Trophoblast cell (in vitro differentiated cells and primary cell): ENCODE measurements at regions not wholly inside any gene's neighbourhood (a gene's known extent, or its start where the extent isn't known, plus 50 kb on each side); places are given as distances from the start of the nearest gene placed in this dataset.
A peak's percentile ranks its signal among the peaks of the same experiment; 100 is the strongest.

Experiments used
- DNase-seq, 2 donors: peaks; one replicate each; pipeline ENCODE4 v3.0.0-alpha.2; 2016
- H2AFZ ChIP-seq: 2 replicates; pipeline ENCODE4 v1.6.1; 2013; ENCODE audit warnings: low read length, moderate library complexity, mild to moderate bottlenecking; ENCODE audit not compliant: insufficient read depth, poor library complexity
- H2AK5ac ChIP-seq: 2 replicates; pipeline ENCODE4 v1.6.1; 2013; ENCODE audit warnings: mild to moderate bottlenecking, low read length
- H2BK120ac ChIP-seq: 2 replicates; pipeline ENCODE4 v1.6.1; 2013; ENCODE audit warnings: low read length, mild to moderate bottlenecking, moderate library complexity; ENCODE audit not compliant: insufficient read depth, poor library complexity
- H2BK12ac ChIP-seq: 2 replicates; pipeline ENCODE4 v1.6.1; 2013; ENCODE audit warnings: mild to moderate bottlenecking, low read length, moderate library complexity
- H2BK5ac ChIP-seq: 2 replicates; pipeline ENCODE4 v1.6.1; 2013; ENCODE audit warnings: low read length, low read depth, moderate library complexity, mild to moderate bottlenecking; ENCODE audit not compliant: poor library complexity
- H3K14ac ChIP-seq: 2 replicates; pipeline ENCODE4 v1.6.1; 2013; ENCODE audit warnings: mild to moderate bottlenecking, low read length
- H3K18ac ChIP-seq: 2 replicates; pipeline ENCODE4 v1.6.1; 2013; ENCODE audit warnings: mild to moderate bottlenecking, low read length
- H3K23ac ChIP-seq: 2 replicates; pipeline ENCODE4 v1.6.1; 2013; ENCODE audit warnings: low read length
- H3K27ac ChIP-seq: 2 replicates; pipeline ENCODE4 v1.5.1; 2013; ENCODE audit warnings: low read depth, mild to moderate bottlenecking, inconsistent platforms, low read length, moderate library complexity
- H3K27me3 ChIP-seq: 2 replicates; pipeline ENCODE4 v1.6.1; 2013; ENCODE audit warnings: inconsistent platforms, mild to moderate bottlenecking, low read length, moderate library complexity; ENCODE audit not compliant: insufficient read depth
- H3K36me3 ChIP-seq, 2 experiments: 1 replicate in 1 of 2; 2 replicates in 1 of 2; pipeline ENCODE4 v1.6.1; 2013; ENCODE audit warnings: low read length in 2 of 2, mild to moderate bottlenecking in 2 of 2, moderate library complexity in 1 of 2; ENCODE audit not compliant: insufficient read depth in 2 of 2, control insufficient read depth in 1 of 2
- H3K4ac ChIP-seq: 2 replicates; pipeline ENCODE4 v1.6.1; 2013; ENCODE audit warnings: low read depth, mild to moderate bottlenecking, low read length, moderate library complexity
- H3K4me1 ChIP-seq, 2 experiments: 1 replicate in 1 of 2; 2 replicates in 1 of 2; pipeline ENCODE4 v1.6.1; 2013; ENCODE audit warnings: low read length in 2 of 2, mild to moderate bottlenecking in 2 of 2, moderate library complexity in 1 of 2; ENCODE audit not compliant: insufficient read depth in 2 of 2, control insufficient read depth in 1 of 2
- H3K4me2 ChIP-seq: 2 replicates; pipeline ENCODE4 v1.6.1; 2013; ENCODE audit warnings: inconsistent platforms, mild to moderate bottlenecking, low read length, moderate library complexity
- H3K4me3 ChIP-seq: 2 replicates; pipeline ENCODE4 v1.5.1; 2013; ENCODE audit warnings: mild to moderate bottlenecking, low read depth, low read length, inconsistent platforms
- H3K79me1 ChIP-seq: one replicate; pipeline ENCODE4 v1.6.1; 2013; ENCODE audit warnings: low read length
- H3K79me2 ChIP-seq: 2 replicates; pipeline ENCODE4 v1.6.1; 2013; ENCODE audit warnings: low read length, mild to moderate bottlenecking; ENCODE audit not compliant: control insufficient read depth, insufficient read depth, poor library complexity
- H3K9ac ChIP-seq: 2 replicates; pipeline ENCODE4 v1.6.1; 2013; ENCODE audit warnings: mild to moderate bottlenecking, low read length
- H3K9me3 ChIP-seq: 2 replicates; pipeline ENCODE4 v1.6.1; 2013; ENCODE audit warnings: low read depth, mild to moderate bottlenecking, control low read depth, inconsistent platforms, low read length; ENCODE audit not compliant: insufficient read depth
- H4K12ac ChIP-seq: 2 replicates; pipeline ENCODE4 v1.6.1; 2013; ENCODE audit warnings: low read depth, mild to moderate bottlenecking, low read length, moderate library complexity
- H4K8ac ChIP-seq: 2 replicates; pipeline ENCODE4 v1.6.1; 2013; ENCODE audit warnings: low read depth, mild to moderate bottlenecking, low read length, moderate library complexity
- H4K91ac ChIP-seq: one replicate; pipeline ENCODE4 v1.6.1; 2013; ENCODE audit warnings: low read depth, mild to moderate bottlenecking, low read length, moderate library complexity
- WGBS: extraction: QIAGEN DNeasy Blood & Tissue Kit; methylation state at CpG from one replicate; pipeline ENCODE4 v1.1.7; 2013; ENCODE audit warnings: missing lambda C conversion rate; ENCODE audit not compliant: insufficient read length, insufficient coverage; ENCODE audit errors: extremely low coverage; 5-methylcytosine and 5-hydroxymethylcytosine counted together

- no CpG with 5 or more reads among the region's 4 CpGs for WGBS
- H2BK120ac ChIP-seq, result no peak overlapping the region
- H2BK5ac ChIP-seq, result no peak overlapping the region
- no peak overlapping the region for H2BK12ac ChIP-seq
- no peak overlapping the region for H4K91ac ChIP-seq
- H3K18ac ChIP-seq, result no peak overlapping the region
- peaks cover 12% of the 10 kb centered on the region for H3K79me1 ChIP-seq
- no peak overlapping the region for H3K27ac ChIP-seq
- no peak overlapping the region for H3K14ac ChIP-seq
- H3K36me3 ChIP-seq, result no peaks in the 10 kb centered on the region
- H3K9me3 ChIP-seq, result no peaks in the 10 kb centered on the region
- H3K9ac ChIP-seq, result no peak overlapping the region
- H3K27me3 ChIP-seq, result peaks cover 13% of the 10 kb centered on the region
- no peak overlapping the region for H3K4me3 ChIP-seq
- H3K4me2 ChIP-seq, result no peak overlapping the region
- no peak overlapping the region for H4K12ac ChIP-seq
- peaks cover 12 to 34% of the 10 kb centered on the region in 2 experiments for H3K4me1 ChIP-seq
- H4K8ac ChIP-seq, result no peak overlapping the region
- no peak overlapping the region for H2AFZ ChIP-seq
- no peak overlapping the region for H2AK5ac ChIP-seq
- H3K79me2 ChIP-seq, result peaks cover 2% of the 10 kb centered on the region
- no peak overlapping the region for H3K4ac ChIP-seq
- H3K23ac ChIP-seq, result no peak overlapping the region
- DNase-seq, result peak in 1 of 2 donors; percentile 14
Observed at GRCh38 chr20:1805161-1805581, 90.0 kb upstream of the SIRPA start.

- Histone ChIP-seq H3K27me3 (peaks cover 13% of the 10 kb centered on the region), H2BK12ac (no peak overlapping the region), H3K27ac (no peak overlapping the region), H3K9ac (no peak overlapping the region), H4K8ac (no peak overlapping the region), H2BK120ac (no peak overlapping the region), H2AFZ (no peak overlapping the region), H3K4me3 (no peak overlapping the region), H3K23ac (no peak overlapping the region), H3K4ac (no peak overlapping the region), H3K79me2 (peaks cover 2% of the 10 kb centered on the region), H4K91ac (no peak overlapping the region), H4K12ac (no peak overlapping the region), H3K14ac (no peak overlapping the region), H2AK5ac (no peak overlapping the region), H3K36me3 (no peaks in the 10 kb centered on the region), H2BK5ac (no peak overlapping the region), H3K9me3 (no peaks in the 10 kb centered on the region), H3K4me2 (no peak overlapping the region), H3K18ac (no peak overlapping the region), H3K4me1 (peaks cover 9 to 27% of the 10 kb centered on the region in 2 experiments), H3K79me1 (peaks cover 12% of the 10 kb centered on the region)
- WGBS, result no CpG with 5 or more reads among the region's 4 CpGs
- no peak for DNase-seq
Observed at GRCh38 chr20:1804554-1804956, 90.7 kb upstream of the SIRPA start.

GRCh38 chr20:1803932-1804501 lies 91.2 kb upstream of the SIRPA start:
- Histone ChIP-seq H3K79me1 (peaks cover 12% of the 10 kb centered on the region), H3K4ac (no peak overlapping the region), H3K4me2 (peak overlapping the region; percentile 74), H3K23ac (no peak overlapping the region), H3K27me3 (peaks cover 13% of the 10 kb centered on the region), H4K8ac (peak overlapping the region; percentile 73), H2AFZ (peak overlapping the region; percentile 18), H3K27ac (no peak overlapping the region), H4K12ac (peak overlapping the region; percentile 14), H3K9me3 (no peaks in the 10 kb centered on the region), H3K18ac (no peak overlapping the region), H2BK5ac (no peak overlapping the region), H3K14ac (no peak overlapping the region), H3K9ac (no peak overlapping the region), H2AK5ac (no peak overlapping the region), H3K79me2 (peaks cover 2% of the 10 kb centered on the region), H4K91ac (no peak overlapping the region), H3K36me3 (no peaks in the 10 kb centered on the region), H3K4me1 (peaks cover 8 to 22% of the 10 kb centered on the region in 2 experiments), H3K4me3 (peak overlapping the region; percentile 66), H2BK12ac (no peak overlapping the region), H2BK120ac (no peak overlapping the region)
- no CpG with 5 or more reads among the region's 10 CpGs for WGBS
- peak in 1 of 2 donors; percentile 67 for DNase-seq

- H4K12ac ChIP-seq, result peak overlapping the region; percentile 47
- peak; percentile 33 to 63 for DNase-seq
- H3K9me3 ChIP-seq, result no peaks in the 10 kb centered on the region
- H3K27ac ChIP-seq, result no peak overlapping the region
- H3K18ac ChIP-seq, result peak overlapping the region; percentile 51
- WGBS, result no CpG with 5 or more reads among the region's 100 CpGs
- H3K23ac ChIP-seq, result no peak overlapping the region
- peaks cover 12% of the 10 kb centered on the region for H3K79me1 ChIP-seq
- no peak overlapping the region for H2AK5ac ChIP-seq
- no peak overlapping the region for H2BK12ac ChIP-seq
- peak overlapping the region; percentile 60 for H3K4ac ChIP-seq
- H3K79me2 ChIP-seq, result peaks cover 2% of the 10 kb centered on the region
- peak overlapping the region; percentile 49 for H2BK120ac ChIP-seq
- peak overlapping the region; percentile 80 for H4K8ac ChIP-seq
- H3K4me3 ChIP-seq, result peak overlapping the region; percentile 66
- peak overlapping the region; percentile 43 for H3K9ac ChIP-seq
- peaks cover 8 to 18% of the 10 kb centered on the region in 2 experiments for H3K4me1 ChIP-seq
- no peak overlapping the region for H2BK5ac ChIP-seq
- peak overlapping the region; percentile 81 for H3K14ac ChIP-seq
- peak overlapping the region; percentile 74 for H3K4me2 ChIP-seq
- H2AFZ ChIP-seq, result peak overlapping the region; percentile 91
- H4K91ac ChIP-seq, result peak overlapping the region; percentile 91
- H3K27me3 ChIP-seq, result peaks cover 13% of the 10 kb centered on the region
- no peaks in the 10 kb centered on the region for H3K36me3 ChIP-seq
Observed at GRCh38 chr20:1803061-1803931, 91.9 kb upstream of the SIRPA start.
